Stomach smooth muscle (tissue), 2 donors: ENCODE measurements at regions not wholly inside any gene's neighbourhood (a gene's known extent, or its start where the extent isn't known, plus 50 kb on each side); places are given as distances from the start of the nearest gene placed in this dataset.
"Not testable (repeated sequence)": the region's sequence is repeated elsewhere in the genome, so short reads cannot be mapped to it uniquely, and the experiment has no call there.

ENCODE experiments used
- H3K27ac ChIP-seq: one replicate; pipeline ENCODE4 v1.7.0; 2013; ENCODE audit warnings: mild to moderate bottlenecking, low read length, inconsistent platforms
- H3K27me3 ChIP-seq, 2 donors: one replicate each; pipeline ENCODE4 v1.7.0; 2013; ENCODE audit warnings: low read length in 2 of 2; ENCODE audit not compliant: insufficient read depth in 2 of 2, control insufficient read depth in 1 of 2
- H3K36me3 ChIP-seq, 2 donors: one replicate each; pipeline ENCODE4 v1.7.0; 2013; ENCODE audit warnings: low read length in 2 of 2; ENCODE audit not compliant: control insufficient read depth in 2 of 2, insufficient read depth in 2 of 2
- H3K4me1 ChIP-seq: one replicate; pipeline ENCODE4 v1.7.0; 2013; ENCODE audit warnings: low read length; ENCODE audit not compliant: control insufficient read depth, insufficient read depth
- H3K4me3 ChIP-seq, 2 donors: one replicate each; pipeline ENCODE4 v1.7.0; 2013; ENCODE audit warnings: low read length in 2 of 2
- H3K9ac ChIP-seq, 2 donors: one replicate each; pipeline ENCODE4 v1.7.0; 2013; ENCODE audit warnings: low read length in 2 of 2, mild to moderate bottlenecking in 1 of 2
- H3K9me3 ChIP-seq, 2 donors: one replicate each; pipeline ENCODE4 v1.7.0; 2013; ENCODE audit warnings: low read length in 2 of 2; ENCODE audit not compliant: control insufficient read depth in 2 of 2
- donor health status: healthy.
- donor health status: Pancreatic carcinoma.

DNA sequence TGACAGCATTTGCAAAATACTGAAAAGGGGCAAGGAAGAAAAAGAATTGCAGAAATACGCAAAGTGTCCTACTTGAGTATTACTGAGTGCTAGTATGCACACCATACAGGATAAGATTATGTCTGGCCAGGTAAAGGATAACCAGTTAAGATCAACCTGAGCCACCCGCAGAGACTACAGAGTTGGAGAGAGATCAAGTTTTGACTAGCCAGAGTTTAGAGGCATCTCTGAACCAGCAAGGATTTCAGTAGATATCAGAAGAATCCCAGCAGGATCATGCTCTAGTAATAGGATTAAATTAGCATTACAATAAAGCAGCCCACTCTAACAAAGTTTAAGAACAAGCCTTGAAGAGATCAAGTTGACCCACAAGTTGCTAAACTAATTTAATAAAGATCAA is 232.7 kb upstream of the HSFY2 start:
- no peaks in the 10 kb centered on the region for H3K27me3 ChIP-seq
- H3K9me3 ChIP-seq, result no peaks in the 10 kb centered on the region
- no peaks in the 10 kb centered on the region for H3K36me3 ChIP-seq
- no peaks in the 10 kb centered on the region for H3K4me1 ChIP-seq
- no peak overlapping the region for H3K4me3 ChIP-seq
- H3K9ac ChIP-seq, result no peak overlapping the region
- H3K27ac ChIP-seq, result no peak overlapping the region

DNA sequence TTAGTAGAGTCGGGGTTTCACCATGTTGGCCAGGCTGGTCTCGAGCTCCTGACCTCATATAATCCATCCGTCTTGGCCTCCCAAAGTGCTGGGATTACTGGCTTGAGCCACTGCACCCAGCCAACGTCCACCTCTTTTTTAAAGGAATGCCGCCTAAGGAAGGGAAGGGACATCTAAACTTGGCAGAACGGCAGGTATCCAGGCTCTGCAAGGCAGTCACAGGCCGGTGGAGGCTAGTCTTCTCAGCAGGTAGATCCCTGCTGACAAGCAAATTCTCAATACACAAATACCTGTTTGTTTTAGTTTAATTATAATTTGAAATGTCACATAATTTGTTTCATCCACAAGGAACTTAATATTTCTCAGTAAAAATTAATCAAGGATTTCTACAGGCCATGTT is 232.0 kb upstream of the HSFY2 start:
- Histone ChIP-seq H3K27ac (no peak overlapping the region), H3K9ac (no peak overlapping the region), H3K36me3 (no peaks in the 10 kb centered on the region), H3K9me3 (no peaks in the 10 kb centered on the region), H3K4me3 (no peak overlapping the region), H3K4me1 (no peaks in the 10 kb centered on the region), H3K27me3 (no peaks in the 10 kb centered on the region)

GRCh38 chrY:18997635-18998240 is 224.2 kb upstream of the HSFY2 start:
- Histone ChIP-seq H3K9me3 (no peaks in the 10 kb centered on the region), H3K36me3 (no peaks in the 10 kb centered on the region), H3K9ac (no peak overlapping the region), H3K4me3 (no peak overlapping the region), H3K27ac (no peak overlapping the region), H3K27me3 (no peaks in the 10 kb centered on the region), H3K4me1 (no peaks in the 10 kb centered on the region)

- no peak overlapping the region for H3K4me3 ChIP-seq
- no peaks in the 10 kb centered on the region for H3K36me3 ChIP-seq
- no peak overlapping the region for H3K27ac ChIP-seq
- H3K9ac ChIP-seq, result no peak overlapping the region
- no peaks in the 10 kb centered on the region for H3K4me1 ChIP-seq
- H3K27me3 ChIP-seq, result no peaks in the 10 kb centered on the region
- H3K9me3 ChIP-seq, result no peaks in the 10 kb centered on the region
These were observed 219.9 kb upstream of the HSFY2 start for GRCh38 chrY:18993480-18993879.

- H3K27me3 ChIP-seq, H3K9me3 ChIP-seq, H3K4me3 ChIP-seq, H3K9ac ChIP-seq, H3K4me1 ChIP-seq, H3K36me3 ChIP-seq, H3K27ac ChIP-seq: not testable (repeated sequence)
These were observed 219.1 kb upstream of the HSFY2 start for GRCh38 chrY:18992684-18993083.

GRCh38 chrY:18989356-18989755 is 215.8 kb upstream of the HSFY2 start:
- H3K9ac ChIP-seq, result no peak overlapping the region
- no peaks in the 10 kb centered on the region for H3K4me1 ChIP-seq
- H3K9me3 ChIP-seq, result no peaks in the 10 kb centered on the region
- no peak overlapping the region for H3K4me3 ChIP-seq
- H3K27ac ChIP-seq, result no peak overlapping the region
- no peaks in the 10 kb centered on the region for H3K36me3 ChIP-seq
- no peaks in the 10 kb centered on the region for H3K27me3 ChIP-seq

DNA sequence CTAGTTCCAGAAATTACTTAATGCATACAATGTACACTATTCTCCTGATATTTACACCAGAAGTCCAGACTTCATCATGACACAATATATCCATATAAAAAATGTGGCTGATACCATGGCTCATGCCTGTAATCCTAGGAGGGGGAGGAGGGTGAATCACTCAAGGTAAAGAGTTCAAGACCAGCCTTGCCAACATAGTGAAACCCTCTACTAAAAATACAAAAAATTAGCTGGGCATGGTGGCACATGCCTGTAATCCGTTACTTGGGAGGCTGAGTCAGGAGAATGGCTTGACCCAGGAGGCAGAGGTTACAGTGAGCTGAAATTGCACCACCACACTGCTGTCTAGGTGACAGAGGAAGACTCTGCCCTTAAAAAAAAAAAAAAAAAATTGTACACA is 192.5 kb upstream of the HSFY2 start:
- H3K9ac ChIP-seq, result no peak overlapping the region
- H3K27ac ChIP-seq, result no peak overlapping the region
- no peak overlapping the region for H3K4me3 ChIP-seq
- H3K27me3 ChIP-seq, result no peaks in the 10 kb centered on the region
- no peaks in the 10 kb centered on the region for H3K9me3 ChIP-seq
- no peaks in the 10 kb centered on the region for H3K36me3 ChIP-seq
- no peaks in the 10 kb centered on the region for H3K4me1 ChIP-seq

DNA sequence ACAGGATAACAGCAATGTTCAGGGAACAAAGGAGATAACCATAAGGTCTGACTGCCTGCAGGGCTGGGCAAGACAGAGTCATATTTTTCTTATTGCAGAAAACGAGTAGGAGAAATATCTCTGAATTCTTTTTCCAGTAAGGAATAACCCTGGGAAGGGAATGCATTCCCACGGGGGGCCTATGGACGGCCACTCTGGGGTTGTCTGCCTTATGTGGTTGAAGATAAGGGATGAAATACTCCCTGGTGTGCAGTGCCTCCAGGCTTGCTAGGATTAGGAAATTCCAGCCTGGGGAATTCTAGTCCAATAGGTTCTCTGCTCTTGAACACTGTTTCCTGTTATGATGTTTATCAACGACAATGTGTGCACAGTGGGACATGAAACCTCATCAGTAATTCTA is 185.3 kb upstream of the HSFY2 start:
- no peak overlapping the region for H3K9ac ChIP-seq
- no peaks in the 10 kb centered on the region for H3K27me3 ChIP-seq
- no peaks in the 10 kb centered on the region for H3K36me3 ChIP-seq
- no peaks in the 10 kb centered on the region for H3K4me1 ChIP-seq
- no peak overlapping the region for H3K27ac ChIP-seq
- H3K4me3 ChIP-seq, result no peak overlapping the region
- no peaks in the 10 kb centered on the region for H3K9me3 ChIP-seq

- Histone ChIP-seq H3K4me1 (no peaks in the 10 kb centered on the region), H3K36me3 (no peaks in the 10 kb centered on the region), H3K9ac (no peak overlapping the region), H3K9me3 (no peaks in the 10 kb centered on the region), H3K27me3 (no peaks in the 10 kb centered on the region), H3K27ac (no peak overlapping the region), H3K4me3 (no peak overlapping the region)
These were observed 178.3 kb upstream of the HSFY2 start for GRCh38 chrY:18951657-18952435.

DNA sequence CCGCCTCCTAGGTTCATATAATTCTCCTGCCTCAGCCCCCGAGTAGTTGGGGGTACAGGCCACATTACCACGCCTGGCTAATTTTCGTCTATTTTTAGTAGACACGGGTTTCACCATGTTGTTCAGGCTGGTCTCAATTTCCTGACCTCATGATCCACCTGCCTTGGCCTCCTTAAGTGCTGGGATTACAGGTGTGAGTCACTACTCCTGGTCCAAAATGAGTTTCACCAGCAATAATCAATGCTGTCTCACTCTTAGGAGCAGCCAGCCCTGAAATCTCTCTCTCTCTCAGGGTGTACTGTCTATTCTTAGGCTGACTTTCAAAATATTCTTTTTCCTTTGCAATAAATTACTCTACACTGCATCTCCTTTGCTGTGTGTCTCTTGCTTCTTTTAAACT is 177.5 kb upstream of the HSFY2 start:
- Histone ChIP-seq H3K4me3 (no peak overlapping the region), H3K4me1 (no peaks in the 10 kb centered on the region), H3K9ac (no peak overlapping the region), H3K27me3 (no peaks in the 10 kb centered on the region), H3K36me3 (no peaks in the 10 kb centered on the region), H3K27ac (no peak overlapping the region), H3K9me3 (no peaks in the 10 kb centered on the region)

GRCh38 chrY:18936831-18937230 is 163.3 kb upstream of the HSFY2 start:
- Histone ChIP-seq H3K4me1 (no peaks in the 10 kb centered on the region), H3K27me3 (no peaks in the 10 kb centered on the region), H3K36me3 (no peaks in the 10 kb centered on the region), H3K4me3 (no peak overlapping the region), H3K27ac (no peak overlapping the region), H3K9ac (no peak overlapping the region), H3K9me3 (no peaks in the 10 kb centered on the region)
